GM12892 (cell line): ENCODE measurements at regions not wholly inside any gene's neighbourhood (a gene's known extent, or its start where the extent isn't known, plus 50 kb on each side); places are given as distances from the start of the nearest gene placed in this dataset.

Source experiments
- DNase-seq: peaks from one replicate; pipeline ENCODE4 v3.0.0; 2011; ENCODE audit not compliant: insufficient read length
- FAIRE-seq: peaks from 2 replicates; lab custom pipeline; 2011; peaks lifted over from hg19 to GRCh38; lab: Jason Lieb, UNC
- POLR2A ChIP-seq: IDR thresholded peaks from 2 replicates; pipeline ENCODE4 v1.6.1; 2011; ENCODE audit warnings: low read depth, low read length, control low read depth
- POLR2AphosphoS5 ChIP-seq: IDR thresholded peaks from 2 replicates; pipeline ENCODE4 v1.6.1; 2011; ENCODE audit warnings: low read depth, low read length, control low read depth
- TAF1 ChIP-seq: IDR thresholded peaks from 2 replicates; pipeline ENCODE4 v1.6.1; 2011; ENCODE audit warnings: low read depth, mild to moderate bottlenecking, control low read depth, low read length, borderline replicate concordance

- FAIRE-seq (no peak), DNase-seq (no peak)
- TF ChIP-seq POLR2A, result no peak
- no peak for TF ChIP-seq POLR2AphosphoS5
Observed at GRCh38 chr6:156348849-156349248, 428.3 kb upstream of the ARID1B start.

- FAIRE-seq (no peak), DNase-seq (no peak)
- TF ChIP-seq POLR2A (no peak), TAF1 (no peak), POLR2AphosphoS5 (no peak)
Observed at GRCh38 chr6:156348424-156348823, 428.8 kb upstream of the ARID1B start.

GRCh38 chr6:156347656-156348055, 429.5 kb upstream of the ARID1B start:
- FAIRE-seq (no peak), DNase-seq (no peak)
- TF ChIP-seq POLR2AphosphoS5, result no peak
- TF ChIP-seq POLR2A, result no peak
- TF ChIP-seq TAF1, result no peak

GRCh38 chr6:156347246-156347645, 429.9 kb upstream of the ARID1B start:
- no peak for DNase-seq
- no peak for FAIRE-seq
- no peak for TF ChIP-seq POLR2A
- no peak for TF ChIP-seq TAF1
- TF ChIP-seq POLR2AphosphoS5, result no peak

- TF ChIP-seq POLR2AphosphoS5, result no peak
- TF ChIP-seq TAF1, result no peak
- DNase-seq, result no peak
- no peak for FAIRE-seq
Observed at GRCh38 chr6:156345700-156346099, 431.5 kb upstream of the ARID1B start.

GRCh38 chr6:156344491-156344890, 432.7 kb upstream of the ARID1B start:
- FAIRE-seq (no peak), DNase-seq (no peak)
- no peak for TF ChIP-seq TAF1
- TF ChIP-seq POLR2A, result no peak
- no peak for TF ChIP-seq POLR2AphosphoS5

GRCh38 chr6:156337801-156338200, 439.4 kb upstream of the ARID1B start:
- DNase-seq (no peak), FAIRE-seq (no peak)
- no peak for TF ChIP-seq TAF1
- no peak for TF ChIP-seq POLR2A
- no peak for TF ChIP-seq POLR2AphosphoS5

GRCh38 chr6:156336733-156337132, 440.4 kb upstream of the ARID1B start:
- TF ChIP-seq POLR2AphosphoS5 (no peak), POLR2A (no peak), TAF1 (no peak)
- FAIRE-seq (no peak), DNase-seq (no peak)

GRCh38 chr6:156336089-156336488, 441.1 kb upstream of the ARID1B start:
- no peak for TF ChIP-seq TAF1
- TF ChIP-seq POLR2AphosphoS5, result no peak
- no peak for TF ChIP-seq POLR2A
- FAIRE-seq, result no peak

GRCh38 chr6:156334966-156335365, 442.2 kb upstream of the ARID1B start:
- TF ChIP-seq POLR2AphosphoS5 (no peak), POLR2A (no peak)
- no peak for DNase-seq
- no peak for FAIRE-seq

More at GRCh38 chr6:156336089-156336488, 441.1 kb upstream of the ARID1B start:
- no peak for DNase-seq

- TF ChIP-seq TAF1 (no peak), POLR2A (no peak), POLR2AphosphoS5 (no peak)
- DNase-seq (no peak), FAIRE-seq (no peak)
Observed at GRCh38 chr6:156319707-156320106, 457.5 kb upstream of the ARID1B start.

- no peak for DNase-seq
- FAIRE-seq, result no peak
- TF ChIP-seq TAF1 (no peak), POLR2AphosphoS5 (no peak), POLR2A (no peak)
Observed at GRCh38 chr6:156316583-156317125, 460.5 kb upstream of the ARID1B start.
